ENCODE measurements at regions not wholly inside any gene's neighbourhood (a gene's known extent, or its start where the extent isn't known, plus 50 kb on each side); places are given as distances from the start of the nearest gene placed in this dataset.

- ChIA-PET CTCF (no interaction called here), POLR2A (no interaction called here)
Measured at GRCh38 chr15:68500363-68501258, 68.6 kb upstream of the ITGA11 start.

More at GRCh38 chr15:68500363-68501258, 68.6 kb upstream of the ITGA11 start:
- Histone ChIP-seq H3K36me3 (ENCODE audit: control insufficient read depth in 2 of 2, extremely low read depth in 1 of 2, insufficient read depth in 2 of 2, low read length in 2 of 2) (no peaks in the 10 kb centered on the region), H3K4me2 (ENCODE audit: insufficient read depth, low read length) (no peak overlapping the region), H3K9ac (replicated peaks; ENCODE audit: extremely low read depth, insufficient read depth, low read length) (no peak overlapping the region), H3K9me1 (replicated peaks; ENCODE audit: control insufficient read depth, extremely low read depth, insufficient read depth, low read length) (no peaks in the 10 kb centered on the region), H4K20me1 (replicated peaks; ENCODE audit: control insufficient read depth, extremely low read depth, insufficient read depth, low read length) (no peaks in the 10 kb centered on the region), H3K27ac (ENCODE audit: insufficient read depth, low read depth, low read length) (no peak overlapping the region), H3K27me3 (ENCODE audit: control insufficient read depth in 2 of 2, insufficient read depth in 2 of 2, low read length in 2 of 2) (peaks cover 2 to 4% of the 10 kb centered on the region in 2 experiments), H3K4me1 (ENCODE audit: control insufficient read depth, extremely low read depth, insufficient read depth, low read length) (no peaks in the 10 kb centered on the region), H3K9me3 (replicated peaks; ENCODE audit: control insufficient read depth, insufficient read depth, low read length) (no peaks in the 10 kb centered on the region), H2AFZ (ENCODE audit: low read depth, low read length) (no peak overlapping the region), H3K4me3 (replicated peaks in 1 of 3; ENCODE audit: insufficient read depth in 1 of 3, low read depth in 1 of 3, low read length in 3 of 3) (no peak overlapping the region), H3K79me2 (ENCODE audit: control insufficient read depth, insufficient read depth, low read length) (no peaks in the 10 kb centered on the region)
- intact Hi-C loops (cut with micrococcal nuclease): no loop called here
- DNase-seq (ENCODE audit: low read depth, low spot score): no peak
- dilution Hi-C loops (cut with MboI; ENCODE audit: extremely low pct_ligation_motif_present, low sequenced_read_pairs): no loop called here
- TF ChIP-seq MAX (IDR thresholded peaks at IDR 0.05; ENCODE audit: insufficient read depth, insufficient read length): no peak
- no peak for TF ChIP-seq GATA2 (IDR thresholded peaks at IDR 0.05; ENCODE audit: insufficient read depth, insufficient read length, low read depth, low read length)
- TF ChIP-seq, protein P1, sequence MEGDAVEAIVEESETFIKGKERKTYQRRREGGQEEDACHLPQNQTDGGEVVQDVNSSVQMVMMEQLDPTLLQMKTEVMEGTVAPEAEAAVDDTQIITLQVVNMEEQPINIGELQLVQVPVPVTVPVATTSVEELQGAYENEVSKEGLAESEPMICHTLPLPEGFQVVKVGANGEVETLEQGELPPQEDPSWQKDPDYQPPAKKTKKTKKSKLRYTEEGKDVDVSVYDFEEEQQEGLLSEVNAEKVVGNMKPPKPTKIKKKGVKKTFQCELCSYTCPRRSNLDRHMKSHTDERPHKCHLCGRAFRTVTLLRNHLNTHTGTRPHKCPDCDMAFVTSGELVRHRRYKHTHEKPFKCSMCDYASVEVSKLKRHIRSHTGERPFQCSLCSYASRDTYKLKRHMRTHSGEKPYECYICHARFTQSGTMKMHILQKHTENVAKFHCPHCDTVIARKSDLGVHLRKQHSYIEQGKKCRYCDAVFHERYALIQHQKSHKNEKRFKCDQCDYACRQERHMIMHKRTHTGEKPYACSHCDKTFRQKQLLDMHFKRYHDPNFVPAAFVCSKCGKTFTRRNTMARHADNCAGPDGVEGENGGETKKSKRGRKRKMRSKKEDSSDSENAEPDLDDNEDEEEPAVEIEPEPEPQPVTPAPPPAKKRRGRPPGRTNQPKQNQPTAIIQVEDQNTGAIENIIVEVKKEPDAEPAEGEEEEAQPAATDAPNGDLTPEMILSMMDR (IDR thresholded peaks at IDR 0.05; ENCODE audit: extremely low read depth in 1 of 2, insufficient read depth in 1 of 2, low read depth in 1 of 2, low read length in 2 of 2): no peak
- TF ChIP-seq POLR2A (IDR thresholded peaks at IDR 0.05; ENCODE audit: low read depth, low read length): no peak
- TF ChIP-seq MYC (IDR thresholded peaks at IDR 0.05; ENCODE audit: low read depth, low read length): no peak
- no peak for TF ChIP-seq FOS (IDR thresholded peaks at IDR 0.05; ENCODE audit: borderline replicate concordance, insufficient read depth, low read length)
- TF ChIP-seq POLR2AphosphoS5 (IDR thresholded peaks at IDR 0.05; ENCODE audit: insufficient read depth, low read depth, low read length): no peak
- no peak for TF ChIP-seq EZH2 (IDR thresholded peaks at IDR 0.05; ENCODE audit: borderline replicate concordance, low read depth, low read length, severe bottlenecking)
- no peak for FAIRE-seq
- no TSS peak for BruUV-seq (replicated peaks)

All from endothelial cell of umbilical vein (primary cell).